Activated CD8-positive, alpha-beta memory T cell treated with anti-CD3 and anti-CD28 coated beads for 48 hours (primary cell): ENCODE measurements at regions not wholly inside any gene's neighbourhood (a gene's known extent, or its start where the extent isn't known, plus 50 kb on each side); places are given as distances from the start of the nearest gene placed in this dataset.

Experiments
- DNase-seq, 3 experiments: peaks; one replicate each; pipeline ENCODE4 v3.0.0-alpha.2; 2020; ENCODE audit warnings: low read depth in 2 of 3, low spot score in 2 of 3

DNA sequence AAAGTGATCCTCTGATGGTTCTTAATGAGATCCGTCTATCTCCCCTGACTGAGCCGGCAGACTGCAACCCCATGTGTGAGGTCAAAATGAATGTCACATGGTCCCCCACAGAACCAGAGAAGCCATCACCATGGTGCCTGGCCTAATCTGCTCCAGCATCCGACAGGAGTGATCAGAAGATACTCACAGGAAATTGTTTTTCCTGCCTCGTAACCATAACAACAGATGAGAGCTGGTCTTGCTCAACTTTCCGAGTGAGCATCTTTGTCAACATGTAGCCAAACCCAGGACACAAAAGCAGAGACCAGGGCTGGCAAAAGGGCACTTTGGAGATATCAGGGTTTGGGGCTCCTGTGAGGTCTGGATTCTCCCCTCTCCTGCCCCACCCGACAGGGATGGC, 72.1 kb upstream of the C14orf180 start:
- DNase-seq: no peak

DNA sequence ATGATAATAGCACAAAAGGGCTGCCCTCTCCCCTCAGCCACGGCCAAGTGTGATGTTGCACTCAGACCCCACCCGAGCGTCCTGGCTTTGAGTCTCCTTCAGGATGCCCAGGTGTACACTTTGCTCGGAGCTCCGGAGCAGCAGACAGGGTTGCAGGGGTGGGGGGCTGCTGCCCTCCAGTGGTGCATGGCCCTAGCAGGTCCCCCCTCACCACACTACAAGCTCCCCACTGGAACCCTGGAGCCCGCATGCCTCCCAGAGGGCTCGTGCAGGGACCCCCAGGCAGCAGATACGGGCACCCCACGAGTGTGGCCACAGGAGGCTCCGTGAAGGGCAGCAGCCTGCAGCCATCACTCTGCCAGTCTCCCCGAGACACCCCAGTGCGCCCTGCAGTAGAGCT, 69.9 kb upstream of the C14orf180 start:
- DNase-seq: no peak

DNA sequence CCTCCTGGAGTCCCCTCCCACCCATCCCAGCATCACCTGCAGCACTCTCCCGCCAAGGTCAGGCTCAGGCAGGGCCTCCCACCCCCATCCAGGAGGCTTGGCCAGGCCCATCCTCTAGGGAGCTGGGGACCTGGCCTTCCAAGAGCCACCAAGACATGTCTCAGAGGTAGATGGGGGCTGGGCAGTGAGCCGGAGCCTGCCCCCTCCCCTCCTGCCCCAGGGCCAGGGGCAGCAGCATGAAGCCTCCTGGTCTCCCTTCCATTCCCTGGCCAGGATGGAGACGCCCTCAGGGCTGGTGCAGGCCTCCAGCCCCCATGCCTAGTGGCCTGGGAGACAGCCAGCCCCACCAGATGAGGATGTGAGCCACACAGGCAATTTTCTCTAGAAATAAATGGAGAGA, 69.3 kb upstream of the C14orf180 start:
- DNase-seq: no peak

DNA sequence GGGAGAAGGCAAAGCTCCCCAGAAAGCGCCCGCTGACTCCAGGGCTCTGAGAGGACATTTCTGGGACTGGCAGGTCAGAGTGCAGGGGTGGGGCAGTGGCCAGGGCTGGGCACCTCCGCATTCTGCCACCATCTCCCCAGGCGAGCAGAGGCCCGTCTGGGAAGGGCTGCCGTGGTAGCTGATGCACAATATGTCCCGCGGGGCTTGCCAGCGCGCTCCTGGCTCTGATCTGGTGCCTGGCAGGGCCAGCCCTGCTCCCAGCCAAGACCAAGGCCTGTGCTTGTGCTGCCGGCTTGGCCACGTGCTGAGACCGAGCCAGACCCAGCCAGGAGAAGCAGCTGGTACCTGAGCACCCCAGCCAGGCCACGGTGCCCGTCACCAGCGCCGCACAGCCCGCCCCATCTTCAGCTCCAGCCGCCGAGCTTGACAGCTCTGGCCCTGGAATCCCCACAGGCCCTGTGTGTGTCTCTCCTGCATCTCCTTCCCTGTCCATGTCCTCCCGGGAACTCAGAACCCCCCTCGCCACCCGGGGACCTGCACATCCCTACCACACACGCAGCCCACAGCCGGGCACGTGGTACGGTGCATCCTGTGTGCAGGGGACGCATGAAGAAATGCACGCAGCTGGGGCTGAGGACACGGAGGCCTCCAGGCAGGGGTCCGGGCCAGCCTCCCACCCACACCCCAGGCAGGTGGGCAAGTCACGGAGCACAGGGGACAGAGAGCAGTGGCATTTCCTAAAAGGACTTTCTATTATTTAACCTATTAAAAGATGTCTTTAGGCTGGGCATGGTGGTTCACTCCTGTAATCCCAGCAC, 68.6 kb upstream of the C14orf180 start:
- DNase-seq: no peak

DNA sequence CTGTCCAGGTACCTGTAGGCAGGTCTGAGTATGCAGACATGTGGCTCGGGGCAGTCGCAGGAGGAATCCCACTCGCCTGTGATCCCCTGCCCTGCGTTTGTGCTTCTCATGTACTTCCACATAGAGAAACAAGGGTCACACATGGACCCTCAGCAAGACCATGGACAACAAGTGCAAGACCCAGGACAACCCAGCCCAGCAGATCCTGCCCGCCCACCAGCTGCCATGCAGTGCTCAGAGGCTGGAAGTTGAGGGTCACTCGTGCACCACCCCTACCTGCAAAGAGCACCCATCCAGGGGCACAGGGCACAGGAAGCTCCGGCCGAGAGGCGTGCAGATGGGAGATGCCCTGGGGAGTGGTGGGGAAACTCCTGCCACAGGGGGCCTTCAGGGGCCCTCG, 67.5 kb upstream of the C14orf180 start:
- no peak for DNase-seq

DNA sequence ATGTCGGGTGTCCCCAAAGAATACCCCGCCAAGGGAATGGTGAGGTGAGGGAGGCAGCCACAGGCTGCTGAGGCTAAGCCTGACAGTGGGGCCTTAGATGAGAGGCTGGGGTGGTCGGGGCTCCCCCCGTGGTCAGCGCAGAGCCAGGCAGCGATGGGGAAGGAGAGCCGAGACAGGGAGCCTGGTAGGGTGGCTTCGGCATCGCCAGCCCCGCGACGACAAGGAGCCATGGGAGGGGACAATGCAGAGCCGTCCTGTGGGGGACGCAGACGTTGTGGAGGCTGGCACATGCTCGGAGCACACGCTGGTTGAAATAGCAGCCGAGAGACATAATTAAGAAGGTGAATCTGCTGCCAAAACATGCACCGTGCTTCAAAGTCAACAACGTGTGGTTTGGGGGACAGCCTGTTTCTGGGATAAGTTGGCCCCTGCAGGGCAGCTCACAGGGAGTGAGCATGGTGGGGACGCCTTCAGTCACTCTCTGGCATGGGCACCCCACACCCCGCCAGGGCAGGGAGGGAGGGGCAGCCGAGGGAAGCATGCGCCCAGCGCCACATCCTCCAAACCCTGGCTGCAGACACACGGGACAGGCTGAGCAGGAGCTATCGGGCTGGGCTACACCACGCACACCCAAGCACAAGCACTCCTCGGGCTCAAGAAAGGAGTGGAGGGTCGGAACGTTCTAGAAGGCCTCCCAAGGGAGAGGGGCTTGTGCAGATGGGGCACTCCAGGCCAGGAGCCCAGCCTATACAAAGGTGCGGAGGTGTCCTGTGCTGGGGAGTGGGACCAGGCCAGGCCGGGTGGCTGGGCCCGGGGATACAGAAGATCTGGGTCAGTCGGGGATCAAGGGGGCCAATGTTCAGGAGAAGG, 66.6 kb upstream of the C14orf180 start:
- no peak for DNase-seq

DNA sequence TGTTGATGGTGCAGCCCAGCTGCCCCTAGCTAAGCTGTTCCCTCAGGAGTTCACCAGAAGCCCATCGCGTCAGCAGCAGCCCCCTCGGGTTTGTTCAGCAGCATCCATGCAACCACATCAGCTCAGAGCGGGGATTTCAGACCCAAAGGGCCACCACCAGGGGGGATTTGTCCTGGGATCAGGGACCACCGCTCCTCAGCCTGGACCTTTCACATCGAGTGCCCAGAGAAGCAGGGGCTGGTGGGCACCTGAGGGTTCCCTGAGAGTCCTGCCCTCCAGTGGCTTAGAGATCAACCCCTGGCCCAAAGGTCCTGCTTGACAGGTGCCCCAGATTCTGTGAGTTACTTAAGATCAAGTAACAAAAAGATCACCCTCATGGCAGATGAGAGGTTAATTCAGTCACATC, 65.9 kb upstream of the C14orf180 start:
- DNase-seq: no peak

DNA sequence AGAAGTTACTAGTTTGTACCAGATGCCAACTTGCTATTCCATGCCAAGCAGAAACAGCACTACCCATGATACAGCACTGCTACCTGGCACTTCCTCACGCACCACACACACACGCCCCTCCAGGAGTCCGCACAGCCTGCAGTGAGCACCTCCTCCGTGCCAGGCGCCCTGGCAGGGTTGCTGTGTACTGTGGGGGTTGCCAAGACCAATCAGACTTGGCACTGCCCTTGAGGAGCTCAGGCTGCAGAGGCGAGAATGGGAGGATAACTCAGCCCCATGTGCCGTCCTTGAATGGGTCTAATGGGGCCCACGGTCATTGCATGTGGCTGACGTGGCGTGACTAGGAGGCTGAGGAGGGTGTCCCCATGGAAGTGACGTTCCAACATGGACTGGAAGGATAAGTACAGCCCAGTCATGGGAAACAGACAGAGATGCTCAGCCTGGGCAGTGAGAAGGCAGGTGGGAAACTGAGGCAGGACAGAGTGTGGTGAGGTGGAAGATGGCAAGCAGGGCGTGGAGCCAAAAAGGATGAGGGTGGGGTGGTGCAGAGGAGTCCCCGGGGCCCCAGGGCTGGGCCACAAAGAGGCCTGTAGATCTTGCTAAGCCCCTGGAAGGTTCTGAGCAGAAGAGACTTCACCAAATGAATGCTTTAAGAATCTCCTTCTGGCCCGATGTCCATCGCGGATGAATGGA, 65.3 kb upstream of the C14orf180 start:
- DNase-seq: no peak

DNA sequence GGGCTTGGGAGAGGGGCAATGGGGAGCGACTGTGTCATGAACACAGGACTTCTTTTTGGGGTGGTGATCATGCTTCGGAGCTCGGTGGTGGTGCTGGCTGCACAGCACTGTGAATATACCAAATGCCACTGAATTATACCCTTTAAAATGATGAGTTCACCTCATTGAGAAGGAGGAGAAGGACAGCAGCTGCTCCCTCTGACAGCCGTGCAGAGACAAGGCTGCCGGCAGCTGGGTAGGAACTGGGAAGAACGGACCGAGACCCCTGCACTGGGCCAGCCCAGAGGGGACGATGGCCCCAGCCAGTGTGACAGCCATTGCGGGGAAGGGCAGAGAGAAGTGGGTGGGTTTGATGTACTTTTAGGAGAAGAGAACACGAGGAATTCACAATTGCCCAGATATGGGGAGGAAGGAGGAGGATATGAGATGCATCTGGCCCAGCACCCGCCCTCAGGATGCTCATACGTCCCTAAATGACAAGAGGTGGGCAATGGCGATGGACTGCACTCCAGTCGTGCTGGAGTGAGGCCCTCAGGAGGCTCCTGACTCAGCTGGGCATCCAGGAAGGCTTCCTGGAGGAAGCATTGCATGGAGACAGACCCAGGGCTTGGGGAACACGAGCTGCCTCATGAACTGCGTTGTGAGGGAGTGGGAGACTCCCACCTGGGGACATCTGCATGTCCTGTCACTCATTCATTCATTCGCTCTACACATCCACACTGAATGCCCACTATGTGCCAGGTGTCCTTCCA, 64.3 kb upstream of the C14orf180 start:
- DNase-seq: no peak

DNA sequence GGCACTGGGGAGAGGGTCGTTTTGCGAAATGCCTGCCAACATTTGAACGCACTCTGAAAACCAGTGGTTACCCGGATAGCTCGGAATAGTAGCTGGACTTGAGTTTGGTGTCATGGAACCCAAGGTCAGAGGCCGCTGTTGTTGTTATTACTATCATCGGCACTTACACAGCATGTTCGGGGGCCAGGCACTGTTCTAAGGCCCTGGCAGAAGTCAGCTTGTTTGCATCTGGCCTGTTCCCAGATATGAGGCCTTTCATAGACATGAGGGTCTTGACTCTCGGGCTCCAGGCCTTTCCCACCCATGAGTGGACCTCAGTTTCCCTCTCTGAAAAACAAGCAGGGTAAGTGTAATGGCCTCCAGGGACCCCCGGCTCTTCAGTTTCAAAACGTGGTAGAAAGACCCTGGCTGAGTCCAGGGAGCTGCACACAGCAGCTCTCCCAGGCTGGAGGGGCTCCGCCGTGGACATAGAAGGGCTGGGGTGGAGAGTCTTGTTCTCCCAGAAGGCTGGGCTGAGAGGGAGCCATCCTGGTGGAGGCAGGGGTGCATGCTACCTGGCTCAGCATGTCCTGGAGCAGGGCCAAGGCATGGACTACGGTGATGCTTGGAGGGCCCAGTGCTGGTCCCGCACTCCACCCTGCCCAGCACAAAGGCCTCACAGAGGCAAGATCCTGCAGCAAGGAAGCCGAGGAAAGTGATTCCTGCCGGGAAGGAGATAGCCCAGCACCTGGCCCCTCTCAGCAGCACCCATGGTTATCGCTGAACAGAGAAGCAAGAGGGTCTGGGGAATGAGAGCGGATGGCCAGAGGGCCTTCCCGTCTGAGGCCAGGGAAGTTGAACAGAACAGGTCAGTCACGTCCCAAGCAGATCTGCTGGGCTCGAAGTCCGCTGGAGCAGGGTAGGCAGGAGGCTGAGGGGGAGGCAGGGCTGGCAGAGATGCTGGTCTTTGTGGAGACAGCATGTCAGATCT, 63.5 kb upstream of the C14orf180 start:
- DNase-seq: no peak

DNA sequence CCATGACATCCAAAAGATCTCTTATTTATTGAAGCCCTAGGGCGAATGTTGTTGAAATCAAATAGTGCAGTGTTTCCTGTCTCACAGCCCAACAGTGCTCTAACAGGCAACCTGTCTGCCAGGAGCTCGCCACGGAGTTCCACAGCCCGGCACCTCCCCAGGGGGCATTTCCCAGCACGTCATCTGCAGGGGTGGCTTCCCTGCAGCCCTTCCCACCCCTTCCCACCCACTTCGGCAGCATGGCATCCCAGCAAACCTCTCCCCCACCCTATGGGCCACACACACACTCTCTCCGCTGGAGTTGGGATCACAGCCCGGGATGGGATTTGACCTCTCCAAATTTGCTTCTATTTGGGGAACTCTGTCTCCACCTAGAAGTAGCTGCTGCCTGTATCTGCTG, 62.7 kb upstream of the C14orf180 start:
- no peak for DNase-seq

DNA sequence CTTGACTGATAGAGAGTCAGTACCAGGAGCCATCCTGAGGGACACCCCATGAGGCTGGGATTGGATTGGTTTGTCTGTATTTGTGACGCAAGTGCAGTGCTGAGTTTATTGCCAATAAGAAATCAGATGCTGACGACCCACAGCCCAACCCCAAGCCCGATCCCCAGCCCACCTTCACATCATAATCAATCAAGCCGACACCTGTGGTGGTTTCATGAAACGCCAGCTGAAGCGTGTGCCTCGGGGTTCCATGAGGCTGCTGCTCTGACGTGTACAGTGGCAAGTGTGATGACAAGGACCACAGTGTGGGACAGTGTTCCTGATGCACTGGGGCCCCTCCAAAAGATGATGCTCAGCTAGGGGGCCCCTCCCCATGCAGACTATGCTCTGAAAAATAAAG, 62.1 kb upstream of the C14orf180 start:
- DNase-seq: no peak

DNA sequence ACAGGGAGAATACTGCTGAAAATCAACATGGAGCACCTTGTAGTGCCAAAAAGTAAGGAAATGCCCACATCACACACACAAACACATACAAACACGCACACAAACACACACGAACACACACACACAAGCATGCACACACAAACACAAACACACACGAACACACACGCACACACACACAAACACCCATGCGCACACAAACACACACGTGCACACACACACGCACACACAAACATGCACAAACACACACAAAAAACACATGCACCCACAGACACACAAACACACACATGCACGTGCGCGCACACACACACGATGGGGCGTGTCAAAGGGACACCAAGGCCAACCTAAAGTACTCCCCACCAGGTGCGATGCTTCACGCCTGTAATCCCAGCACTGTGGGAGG, 61.7 kb upstream of the C14orf180 start:
- no peak for DNase-seq

DNA sequence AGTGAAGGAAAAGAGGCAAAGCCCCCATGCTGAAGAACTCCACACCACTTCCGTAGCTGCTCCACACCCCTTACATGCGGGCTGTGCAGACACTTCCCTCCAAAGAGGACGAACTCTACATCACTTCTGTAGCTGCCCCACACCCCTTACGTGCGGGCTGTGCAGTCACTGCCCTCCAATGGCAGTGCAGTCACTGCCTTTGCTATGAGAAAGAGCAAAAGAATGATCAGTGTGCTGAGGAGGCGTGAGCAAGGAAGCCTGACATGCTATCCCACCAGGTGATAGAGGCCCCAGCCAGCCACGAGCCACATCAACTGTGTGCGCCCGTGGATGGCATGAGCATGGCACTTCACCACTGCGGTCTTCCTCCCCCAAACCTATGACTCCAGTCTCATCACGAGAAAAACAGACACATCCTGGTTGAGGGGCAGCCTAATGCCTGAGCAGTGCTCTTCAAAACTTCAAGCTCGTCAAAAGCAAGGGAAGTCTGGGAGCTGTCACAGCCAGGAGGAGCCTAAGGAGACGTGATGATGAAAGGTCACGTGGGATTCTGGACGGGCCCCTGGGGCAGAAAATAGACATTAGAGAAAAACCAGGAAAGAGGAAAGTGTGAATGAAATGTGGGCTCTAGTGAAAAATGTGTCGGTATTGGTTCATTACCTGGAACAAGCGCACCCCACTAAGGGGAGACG, 60.8 kb upstream of the C14orf180 start:
- no peak for DNase-seq

DNA sequence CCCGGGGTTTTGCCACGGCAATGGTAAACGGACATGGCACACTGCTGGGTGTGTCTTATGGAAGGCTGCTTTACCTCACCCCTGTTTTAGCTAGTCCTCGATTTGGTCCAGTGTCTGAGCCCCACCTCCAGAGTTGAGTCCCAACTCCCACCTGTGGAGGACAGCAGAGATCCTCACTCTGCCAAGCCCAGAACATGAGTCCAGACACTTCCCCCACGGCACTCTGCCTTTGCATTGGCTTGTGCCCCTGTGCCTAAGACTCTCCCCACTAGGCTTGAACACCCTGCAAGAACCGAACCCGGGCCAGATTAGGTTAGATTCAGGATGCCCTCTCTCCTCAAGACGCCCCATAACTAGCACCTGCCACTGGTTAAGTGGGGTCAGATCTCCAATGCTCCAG, 59.8 kb upstream of the C14orf180 start:
- no peak for DNase-seq

DNA sequence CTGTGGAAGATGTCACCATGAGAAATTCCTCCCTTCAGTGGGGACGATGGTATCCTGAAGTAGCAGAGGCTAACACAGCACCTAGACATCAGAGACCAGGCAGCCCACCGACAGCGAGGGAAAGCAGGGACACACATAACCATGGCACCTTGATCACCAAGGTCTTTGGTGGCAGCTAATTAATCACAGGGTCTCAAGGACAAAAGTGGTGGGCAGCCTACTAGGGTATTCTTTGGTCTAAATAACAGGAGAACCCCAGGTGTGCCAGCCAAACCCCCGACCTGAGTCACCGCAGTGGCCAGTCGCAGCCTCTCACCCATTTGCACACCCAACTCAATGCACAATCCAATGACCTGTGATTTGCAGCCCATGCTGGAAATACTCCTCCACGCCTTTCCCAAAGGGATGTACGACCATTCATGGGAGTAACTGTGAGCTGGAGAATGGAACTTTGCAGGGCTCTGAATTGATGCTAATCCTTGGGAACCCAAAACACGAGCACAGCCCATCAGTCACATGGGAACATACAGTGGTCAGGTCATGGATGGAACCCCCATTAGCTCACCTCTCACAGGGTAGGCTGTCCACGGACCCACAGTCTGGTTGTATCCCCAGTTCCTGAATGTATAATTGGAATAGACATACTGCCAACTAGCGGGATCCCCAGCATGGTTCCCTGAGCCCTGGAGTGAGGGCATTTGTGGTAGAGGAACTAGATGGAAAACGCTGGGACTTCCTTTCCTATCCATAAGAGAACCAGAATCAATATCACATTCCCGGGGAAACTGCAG, 58.7 kb upstream of the C14orf180 start:
- no peak for DNase-seq

DNA sequence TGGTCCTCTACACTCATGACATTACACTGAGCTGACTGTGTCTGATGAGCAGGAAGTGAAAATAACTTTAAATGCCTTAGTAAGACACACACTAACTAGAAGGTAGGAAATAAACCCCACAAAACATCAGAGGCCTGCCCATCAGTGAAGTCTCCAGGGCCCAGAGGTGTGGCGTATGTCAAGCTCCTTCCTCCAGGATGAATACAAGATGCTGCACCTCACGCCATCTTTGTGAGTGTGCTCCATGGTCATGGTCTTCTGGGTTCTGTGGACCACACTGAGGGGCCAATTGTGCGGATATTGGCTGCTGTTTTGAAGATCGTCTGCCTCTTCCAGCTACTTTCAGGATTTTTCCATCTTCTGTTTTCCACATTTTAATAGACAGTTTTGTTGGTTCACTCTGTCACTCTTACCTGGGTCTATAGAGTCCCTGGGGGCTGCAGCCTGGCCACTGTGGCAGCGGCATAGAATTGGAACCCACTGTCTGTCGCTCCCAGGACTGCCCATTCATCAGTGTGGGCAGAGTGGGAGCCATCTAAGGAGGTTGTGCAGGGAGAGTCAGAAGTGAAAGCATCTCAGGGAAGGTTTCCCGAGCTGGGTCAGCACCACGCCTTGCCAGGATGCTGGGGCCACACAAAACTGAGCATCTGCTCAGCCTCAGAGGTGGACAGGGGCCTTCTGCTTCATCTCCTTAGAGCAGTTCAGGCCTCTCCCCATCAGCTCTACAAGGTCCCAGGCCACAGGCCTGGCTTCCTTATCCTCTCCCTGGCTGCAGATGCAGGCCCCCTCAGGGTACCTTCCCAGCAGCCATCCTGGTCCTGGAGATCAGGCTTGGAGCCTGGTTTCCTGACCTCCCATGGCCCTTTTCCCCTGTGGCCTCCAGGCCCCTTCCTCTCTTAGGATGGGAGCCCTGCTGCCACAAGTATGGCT, 57.5 kb upstream of the C14orf180 start:
- DNase-seq: no peak
